Omental fat pad (tissue), 3 donors: ENCODE measurements at regions not wholly inside any gene's neighbourhood (a gene's known extent, or its start where the extent isn't known, plus 50 kb on each side); places are given as distances from the start of the nearest gene placed in this dataset.

Source experiments
- ATAC-seq: fragments of 150-250 bp; one replicate; pipeline ENCODE4 v1.9.1; 2016; ENCODE audit warnings: mild to moderate bottlenecking, moderate library complexity; ENCODE audit not compliant: low FRiP score
- DNase-seq: peaks from one replicate; pipeline ENCODE4 v3.0.0-alpha.2; 2019; ENCODE audit warnings: low spot score
- TF ChIP-seq, protein P1 (sequence below), 3 donors: fragments of 450-650 bp; IDR thresholded peaks; one replicate each; pipeline ENCODE4 v1.5.1; 2016 to 2017; ENCODE audit warnings: antibody characterized with exemption in 3 of 3, mild to moderate bottlenecking in 3 of 3, moderate library complexity in 2 of 3

GRCh38 chrX:26597981-26598380 lies 382.0 kb downstream of the MAGEB5 start:
- ATAC-seq (no peak), DNase-seq (no peak)
- TF ChIP-seq, protein P1, sequence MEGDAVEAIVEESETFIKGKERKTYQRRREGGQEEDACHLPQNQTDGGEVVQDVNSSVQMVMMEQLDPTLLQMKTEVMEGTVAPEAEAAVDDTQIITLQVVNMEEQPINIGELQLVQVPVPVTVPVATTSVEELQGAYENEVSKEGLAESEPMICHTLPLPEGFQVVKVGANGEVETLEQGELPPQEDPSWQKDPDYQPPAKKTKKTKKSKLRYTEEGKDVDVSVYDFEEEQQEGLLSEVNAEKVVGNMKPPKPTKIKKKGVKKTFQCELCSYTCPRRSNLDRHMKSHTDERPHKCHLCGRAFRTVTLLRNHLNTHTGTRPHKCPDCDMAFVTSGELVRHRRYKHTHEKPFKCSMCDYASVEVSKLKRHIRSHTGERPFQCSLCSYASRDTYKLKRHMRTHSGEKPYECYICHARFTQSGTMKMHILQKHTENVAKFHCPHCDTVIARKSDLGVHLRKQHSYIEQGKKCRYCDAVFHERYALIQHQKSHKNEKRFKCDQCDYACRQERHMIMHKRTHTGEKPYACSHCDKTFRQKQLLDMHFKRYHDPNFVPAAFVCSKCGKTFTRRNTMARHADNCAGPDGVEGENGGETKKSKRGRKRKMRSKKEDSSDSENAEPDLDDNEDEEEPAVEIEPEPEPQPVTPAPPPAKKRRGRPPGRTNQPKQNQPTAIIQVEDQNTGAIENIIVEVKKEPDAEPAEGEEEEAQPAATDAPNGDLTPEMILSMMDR (IDR thresholded peaks at IDR 0.05), result no peak

- ATAC-seq, result no peak
- TF ChIP-seq, protein P1 (IDR thresholded peaks at IDR 0.05), result no peak
- no peak for DNase-seq
These were observed 374.9 kb downstream of the MAGEB5 start for GRCh38 chrX:26590849-26591248.

GRCh38 chrX:26586570-26586969 lies 370.6 kb downstream of the MAGEB5 start:
- TF ChIP-seq, protein P1 (IDR thresholded peaks at IDR 0.05), result no peak
- ATAC-seq (no peak), DNase-seq (no peak)

DNA sequence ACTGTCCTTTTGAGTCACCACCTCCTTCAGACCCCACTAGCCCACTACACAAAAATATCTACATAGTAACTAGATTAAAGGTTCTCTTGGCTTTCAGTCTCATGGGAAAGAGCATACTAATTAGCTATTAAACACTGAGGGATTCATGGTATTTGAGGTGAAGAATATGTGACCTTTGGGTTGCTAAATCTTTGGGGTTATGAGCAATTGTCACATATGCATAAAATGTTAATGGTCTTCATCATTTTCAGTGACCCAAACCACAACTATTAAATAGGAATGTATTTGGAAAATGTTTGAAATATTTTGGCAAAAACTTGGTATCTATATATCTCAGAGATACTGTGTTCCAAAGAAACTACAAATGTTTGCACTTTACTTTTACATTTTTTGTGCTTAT lies 365.1 kb downstream of the MAGEB5 start:
- TF ChIP-seq, protein P1 (IDR thresholded peaks at IDR 0.05), result no peak
- DNase-seq, result no peak
- ATAC-seq, result no peak

DNA sequence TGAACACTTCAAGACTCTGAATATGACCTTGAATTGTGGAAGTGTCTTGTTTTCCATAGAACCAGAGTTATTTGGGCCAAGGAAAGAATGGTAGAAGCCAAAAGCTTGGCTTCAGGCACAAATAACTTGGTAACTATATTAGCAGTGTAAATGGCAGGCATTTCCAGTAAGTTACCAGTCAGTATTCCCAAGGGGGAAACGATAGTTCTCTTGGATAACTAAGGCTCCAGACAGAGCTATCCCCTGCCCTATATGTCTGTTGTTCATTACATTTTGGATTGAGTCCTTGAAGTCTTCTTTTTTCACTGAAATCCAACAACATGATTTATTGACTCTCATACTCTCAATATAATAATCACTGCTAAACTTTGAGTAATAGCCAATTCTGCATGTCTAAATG lies 364.1 kb downstream of the MAGEB5 start:
- no peak for DNase-seq

DNA sequence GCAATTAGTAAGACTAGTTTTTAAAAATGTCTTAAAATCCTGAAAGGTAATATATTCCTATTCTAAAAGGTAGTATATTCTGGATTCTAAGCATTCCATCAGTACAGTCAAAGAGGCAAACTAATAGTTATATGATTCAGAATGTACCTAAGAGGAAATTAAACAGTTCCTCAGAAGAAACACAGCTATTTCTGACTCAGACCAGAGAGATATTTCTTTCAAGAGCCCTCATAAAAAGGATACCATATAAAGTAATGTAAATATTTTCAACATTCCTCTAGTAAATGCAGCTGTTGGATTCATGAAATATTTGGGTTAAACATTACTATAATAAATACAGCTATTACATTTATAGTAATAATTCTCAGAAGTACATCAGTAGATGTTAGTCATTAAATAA lies 358.3 kb downstream of the MAGEB5 start:
- no peak for DNase-seq
- ATAC-seq, result no peak
- TF ChIP-seq, protein P1 (IDR thresholded peaks at IDR 0.05), result no peak

More for the DNA sequence above, 364.1 kb downstream of the MAGEB5 start:
- TF ChIP-seq, protein P1 (IDR thresholded peaks at IDR 0.05), result no peak
- ATAC-seq, result no peak

DNA sequence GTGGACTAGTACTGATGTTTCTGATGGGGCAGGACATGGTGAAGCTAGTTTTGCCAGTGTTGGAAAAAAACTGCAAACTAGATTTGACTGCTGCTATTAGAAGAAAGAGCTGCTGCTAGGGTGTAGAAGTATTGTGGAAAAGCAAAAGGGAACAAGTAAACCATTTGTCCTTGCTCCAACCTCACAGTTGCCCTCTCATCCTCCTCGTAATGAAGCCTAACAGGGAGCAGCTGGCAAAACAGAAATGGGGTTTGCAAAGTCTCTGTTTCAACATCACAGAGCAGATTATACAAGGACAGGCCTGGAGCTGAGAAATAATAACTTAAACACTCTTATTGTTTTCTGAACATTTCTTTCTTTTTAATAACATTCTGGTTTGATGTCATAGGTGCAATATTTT lies 346.2 kb downstream of the MAGEB5 start:
- no peak for ATAC-seq
- TF ChIP-seq, protein P1 (IDR thresholded peaks at IDR 0.05), result no peak
- no peak for DNase-seq
